H9 (cell line): ENCODE measurements at regions not wholly inside any gene's neighbourhood (a gene's known extent, or its start where the extent isn't known, plus 50 kb on each side); places are given as distances from the start of the nearest gene placed in this dataset.
A peak's percentile ranks its signal among the peaks of the same experiment; 100 is the strongest.
"Not testable (repeated sequence)": the region's sequence is repeated elsewhere in the genome, so short reads cannot be mapped to it uniquely, and the experiment has no call there.

Source experiments
- DNase-seq: peaks from one replicate; pipeline ENCODE4 v3.0.0-alpha.2; 2017
- H2AFZ ChIP-seq: one replicate; pipeline ENCODE4 v1.6.1; 2013; ENCODE audit warnings: mild to moderate bottlenecking, low read length, control low read depth, moderate library complexity
- H2AK5ac ChIP-seq: 2 replicates; pipeline ENCODE4 v1.6.1; 2013; ENCODE audit warnings: low read length, control low read depth, mixed read lengths; ENCODE audit not compliant: insufficient read length
- H2BK120ac ChIP-seq: one replicate; pipeline ENCODE4 v1.6.1; 2013; ENCODE audit warnings: low read depth, mild to moderate bottlenecking, low read length, control low read depth, inconsistent platforms; ENCODE audit not compliant: poor library complexity, severe bottlenecking
- H2BK12ac ChIP-seq: 2 replicates; pipeline ENCODE4 v1.6.1; 2013; ENCODE audit warnings: low read length, control low read depth, mixed read lengths, low read depth; ENCODE audit not compliant: insufficient read length
- H2BK15ac ChIP-seq: 2 replicates; pipeline ENCODE4 v1.6.1; 2013; ENCODE audit warnings: low read depth, low read length, control low read depth
- H2BK20ac ChIP-seq: one replicate; pipeline ENCODE4 v1.6.1; 2013; ENCODE audit warnings: low read depth, mild to moderate bottlenecking, low read length, control low read depth, inconsistent platforms; ENCODE audit not compliant: poor library complexity, severe bottlenecking
- H2BK5ac ChIP-seq: 2 replicates; pipeline ENCODE4 v1.6.1; 2013; ENCODE audit warnings: low read length, control low read depth, mixed read lengths; ENCODE audit not compliant: insufficient read length
- H3K14ac ChIP-seq: 2 replicates; pipeline ENCODE4 v1.6.1; 2013; ENCODE audit warnings: low read length, control low read depth; ENCODE audit not compliant: insufficient read depth
- H3K18ac ChIP-seq: 2 replicates; pipeline ENCODE4 v1.6.1; 2013; ENCODE audit warnings: low read depth, mild to moderate bottlenecking, mixed read lengths, low read length, control low read depth; ENCODE audit not compliant: insufficient read length
- H3K23ac ChIP-seq: 2 replicates; pipeline ENCODE4 v1.6.1; 2013; ENCODE audit warnings: low read length, control low read depth, mixed read lengths, low read depth; ENCODE audit not compliant: insufficient read length
- H3K23me2 ChIP-seq: 2 replicates; pipeline ENCODE4 v1.6.1; 2013; ENCODE audit warnings: low read depth, mild to moderate bottlenecking, mixed read lengths, low read length, control low read depth; ENCODE audit not compliant: insufficient read length, poor library complexity, severe bottlenecking
- H3K27ac ChIP-seq: 2 replicates; pipeline ENCODE4 v1.5.1; 2013; ENCODE audit warnings: low read length, control low read depth, mixed read lengths, low read depth; ENCODE audit not compliant: insufficient read length
- H3K27me3 ChIP-seq: 2 replicates; pipeline ENCODE4 v1.6.1; 2013; ENCODE audit warnings: low read length, control low read depth, inconsistent platforms; ENCODE audit not compliant: insufficient read depth
- H3K4ac ChIP-seq: 2 replicates; pipeline ENCODE4 v1.6.1; 2013; ENCODE audit warnings: low read depth, mild to moderate bottlenecking, control low read depth, inconsistent platforms, low read length, moderate library complexity
- H3K4me1 ChIP-seq: 2 replicates; pipeline ENCODE4 v1.6.1; 2013; ENCODE audit warnings: low read length, control low read depth, inconsistent platforms; ENCODE audit not compliant: insufficient read depth
- H3K4me2 ChIP-seq: 2 replicates; pipeline ENCODE4 v1.6.1; 2013; ENCODE audit warnings: low read length, control low read depth, mixed read lengths; ENCODE audit not compliant: insufficient read length, insufficient read depth
- H3K56ac ChIP-seq: 2 replicates; pipeline ENCODE4 v1.6.1; 2013; ENCODE audit warnings: low read depth, mild to moderate bottlenecking, mixed read lengths, low read length, control low read depth; ENCODE audit not compliant: insufficient read length
- H3K79me1 ChIP-seq: 2 replicates; pipeline ENCODE4 v1.6.1; 2013; ENCODE audit warnings: low read depth, mild to moderate bottlenecking, moderate library complexity, low read length, control low read depth, inconsistent platforms; ENCODE audit not compliant: insufficient read depth, poor library complexity, severe bottlenecking
- H3K79me2 ChIP-seq: 2 replicates; pipeline ENCODE4 v1.6.1; 2013; ENCODE audit warnings: low read length, control low read depth, inconsistent platforms; ENCODE audit not compliant: insufficient read depth
- H3K9ac ChIP-seq: 2 replicates; pipeline ENCODE4 v1.6.1; 2013; ENCODE audit warnings: low read length, control low read depth, mixed read lengths; ENCODE audit not compliant: insufficient read length; ENCODE audit errors: extremely low read depth
- H3K9me3 ChIP-seq: one replicate; pipeline ENCODE4 v1.6.1; 2013; ENCODE audit warnings: low read depth, low read length, inconsistent platforms; ENCODE audit not compliant: control insufficient read depth
- H3T11ph ChIP-seq: one replicate; pipeline ENCODE4 v1.6.1; 2013; ENCODE audit warnings: mild to moderate bottlenecking, low read length, control low read depth, inconsistent platforms
- H4K20me1 ChIP-seq: one replicate; pipeline ENCODE4 v1.6.1; 2013; ENCODE audit not compliant: control insufficient read depth, insufficient read length, insufficient read depth
- H4K5ac ChIP-seq: 2 replicates; pipeline ENCODE4 v1.6.1; 2013; ENCODE audit warnings: low read depth, mild to moderate bottlenecking, mixed read lengths, low read length, control low read depth; ENCODE audit not compliant: insufficient read length
- H4K8ac ChIP-seq: replicated peaks from 2 replicates; pipeline ENCODE4 v1.6.1; 2013; ENCODE audit warnings: low read length, control low read depth, mixed read lengths, low read depth; ENCODE audit not compliant: insufficient read length
- H4K91ac ChIP-seq: 2 replicates; pipeline ENCODE4 v1.6.1; 2013; ENCODE audit warnings: low read depth, mild to moderate bottlenecking, moderate library complexity, mixed read lengths, low read length, control low read depth; ENCODE audit not compliant: insufficient read length
- H3K27ac Mint-ChIP-seq, 3 experiments: 2 replicates in 2 of 3; 3 replicates in 1 of 3; pipeline ENCODE4 v1.8.0; 2020 to 2021; ENCODE audit warnings: mixed read lengths in 3 of 3, mild to moderate bottlenecking in 1 of 3, moderate library complexity in 1 of 3
- H3K27me3 Mint-ChIP-seq: 2 replicates; pipeline ENCODE4 v1.8.0; 2021; ENCODE audit warnings: low read depth, mild to moderate bottlenecking, moderate library complexity, mixed read lengths
- H3K36me3 Mint-ChIP-seq, 3 experiments: 2 replicates in 2 of 3; 3 replicates in 1 of 3; pipeline ENCODE4 v1.8.0; 2020 to 2021; ENCODE audit warnings: low read depth in 3 of 3, mixed read lengths in 3 of 3; ENCODE audit not compliant: insufficient read depth in 1 of 3
- H3K4me1 Mint-ChIP-seq, 2 experiments: 2 replicates each; pipeline ENCODE4 v1.8.0; 2020; ENCODE audit warnings: mixed read lengths in 2 of 2
- H3K4me3 Mint-ChIP-seq, 2 experiments: 2 replicates in 1 of 2; 3 replicates in 1 of 2; pipeline ENCODE4 v1.8.0; 2020 to 2021; ENCODE audit warnings: mild to moderate bottlenecking in 2 of 2, mixed read lengths in 2 of 2, moderate library complexity in 1 of 2
- H3K9me3 Mint-ChIP-seq, 2 experiments: 2 replicates in 1 of 2; 3 replicates in 1 of 2; pipeline ENCODE4 v1.8.0; 2020; ENCODE audit warnings: mild to moderate bottlenecking in 2 of 2, mixed read lengths in 2 of 2, moderate library complexity in 1 of 2
- WGBS: extraction: QIAGEN DNeasy Blood & Tissue Kit; methylation state at CpG from one replicate; pipeline ENCODE4 v1.1.7; 2013; ENCODE audit warnings: missing lambda C conversion rate, low lambda C conversion rate, mixed read lengths; ENCODE audit not compliant: insufficient read length; ENCODE audit errors: extremely low coverage; 5-methylcytosine and 5-hydroxymethylcytosine counted together
- TF ChIP-seq, protein P1 (sequence below): fragments of 200-600 bp; sonication (generic); conservative IDR thresholded peaks from 3 replicates; pipeline ENCODE4 v1.8.0; 2021; ENCODE audit warnings: antibody characterized with exemption, mild to moderate bottlenecking

- Histone ChIP-seq H2BK20ac (no peak overlapping the region), H4K20me1 (no peaks in the 10 kb centered on the region), H3T11ph (no peak overlapping the region), H2BK120ac (no peak overlapping the region), H3K4me2 (no peak overlapping the region), H3K79me1 (no peaks in the 10 kb centered on the region), H3K27ac (no peak overlapping the region), H4K5ac (no peak overlapping the region), H2AFZ (no peak overlapping the region), H3K23me2 (peaks cover 2% of the 10 kb centered on the region), H3K4me1 (no peaks in the 10 kb centered on the region), H3K4ac (no peak overlapping the region), H3K14ac (no peak overlapping the region), H3K23ac (no peak overlapping the region), H2AK5ac (no peak overlapping the region), H4K91ac (no peak overlapping the region), H4K8ac (no peak overlapping the region), H3K9ac (no peak overlapping the region), H2BK12ac (no peak overlapping the region), H3K79me2 (no peaks in the 10 kb centered on the region), H3K9me3 (no peaks in the 10 kb centered on the region), H2BK5ac (no peak overlapping the region), H3K56ac (no peak overlapping the region), H3K27me3 (no peaks in the 10 kb centered on the region), H3K18ac (no peak overlapping the region), H2BK15ac (no peak overlapping the region)
- Mint-ChIP-seq H3K4me3 (no peak overlapping the region), H3K9me3 (no peaks in the 10 kb centered on the region), H3K27ac (no peak overlapping the region; a peak in 1 of 7 replicates), H3K4me1 (peaks cover 7 to 17% of the 10 kb centered on the region in 2 experiments; a peak in 3 of 4 replicates), H3K27me3 (no peaks in the 10 kb centered on the region; the same call in 1 of the 2 replicates), H3K36me3 (no peaks in the 10 kb centered on the region)
- no peak for DNase-seq
- whole genome bisulfite sequencing = no CpG with 5 or more reads among the region's 10 CpGs
- TF ChIP-seq, protein P1, sequence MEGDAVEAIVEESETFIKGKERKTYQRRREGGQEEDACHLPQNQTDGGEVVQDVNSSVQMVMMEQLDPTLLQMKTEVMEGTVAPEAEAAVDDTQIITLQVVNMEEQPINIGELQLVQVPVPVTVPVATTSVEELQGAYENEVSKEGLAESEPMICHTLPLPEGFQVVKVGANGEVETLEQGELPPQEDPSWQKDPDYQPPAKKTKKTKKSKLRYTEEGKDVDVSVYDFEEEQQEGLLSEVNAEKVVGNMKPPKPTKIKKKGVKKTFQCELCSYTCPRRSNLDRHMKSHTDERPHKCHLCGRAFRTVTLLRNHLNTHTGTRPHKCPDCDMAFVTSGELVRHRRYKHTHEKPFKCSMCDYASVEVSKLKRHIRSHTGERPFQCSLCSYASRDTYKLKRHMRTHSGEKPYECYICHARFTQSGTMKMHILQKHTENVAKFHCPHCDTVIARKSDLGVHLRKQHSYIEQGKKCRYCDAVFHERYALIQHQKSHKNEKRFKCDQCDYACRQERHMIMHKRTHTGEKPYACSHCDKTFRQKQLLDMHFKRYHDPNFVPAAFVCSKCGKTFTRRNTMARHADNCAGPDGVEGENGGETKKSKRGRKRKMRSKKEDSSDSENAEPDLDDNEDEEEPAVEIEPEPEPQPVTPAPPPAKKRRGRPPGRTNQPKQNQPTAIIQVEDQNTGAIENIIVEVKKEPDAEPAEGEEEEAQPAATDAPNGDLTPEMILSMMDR = no peak
Measured at GRCh38 chr1:3998086-3998485, 98.0 kb upstream of the C1orf174 start.

- not testable (repeated sequence) for H3T11ph ChIP-seq, H3K9ac ChIP-seq, H3K9me3 ChIP-seq, H3K23me2 ChIP-seq, H3K27me3 ChIP-seq, H3K23ac ChIP-seq, H3K56ac ChIP-seq, H3K27ac ChIP-seq, H3K4ac ChIP-seq, H3K4me2 ChIP-seq, DNase-seq, H3K79me2 ChIP-seq, H3K4me1 Mint-ChIP-seq, H3K9me3 Mint-ChIP-seq, H4K5ac ChIP-seq, H3K36me3 Mint-ChIP-seq, H3K4me3 Mint-ChIP-seq, H4K8ac ChIP-seq, H3K27me3 Mint-ChIP-seq, H3K4me1 ChIP-seq, H2BK120ac ChIP-seq, H3K18ac ChIP-seq, H2BK20ac ChIP-seq, H2BK5ac ChIP-seq, H3K79me1 ChIP-seq, H3K14ac ChIP-seq, H2BK15ac ChIP-seq, H4K91ac ChIP-seq, H4K20me1 ChIP-seq, H2AK5ac ChIP-seq, H2BK12ac ChIP-seq, H2AFZ ChIP-seq
- 0 out of 7 replicates have a peak overlapping the region, but pooled peaks of 1 of the 3 experiments have one; percentile 23 for H3K27ac Mint-ChIP-seq
- no CpG with 5 or more reads among the region's 19 CpGs for WGBS
Measured at GRCh38 chr1:3999514-3999913, 99.4 kb upstream of the C1orf174 start.
